ENCODE measurements at regions not wholly inside any gene's neighbourhood (a gene's known extent, or its start where the extent isn't known, plus 50 kb on each side); places are given as distances from the start of the nearest gene placed in this dataset.
A peak's percentile ranks its signal among the peaks of the same experiment; 100 is the strongest.
"Not testable (repeated sequence)": the region's sequence is repeated elsewhere in the genome, so short reads cannot be mapped to it uniquely, and the experiment has no call there.

GRCh38 chr12:91721023-91721422 is 424.6 kb downstream of the BTG1 start:
- no peak for ATAC-seq

- ATAC-seq = no peak
These were observed 427.3 kb downstream of the BTG1 start for GRCh38 chr12:91718326-91718725.

- ATAC-seq = no peak
These were observed 427.8 kb downstream of the BTG1 start for GRCh38 chr12:91717804-91718203.

GRCh38 chr12:91711925-91712324 is 433.7 kb downstream of the BTG1 start:
- not testable (repeated sequence) for ATAC-seq

- no peak for ATAC-seq
These were observed 439.2 kb downstream of the BTG1 start for GRCh38 chr12:91706466-91706865.

GRCh38 chr12:91704446-91704845 is 441.2 kb downstream of the BTG1 start:
- ATAC-seq = no peak

GRCh38 chr12:91703491-91704283 is 442.0 kb downstream of the BTG1 start:
- ATAC-seq = no peak

- no peak for ATAC-seq
These were observed 442.7 kb downstream of the BTG1 start for GRCh38 chr12:91702843-91703425.

- ATAC-seq = no peak
These were observed 449.7 kb downstream of the BTG1 start for GRCh38 chr12:91695964-91696363.

GRCh38 chr12:91695406-91695805 is 450.2 kb downstream of the BTG1 start:
- ATAC-seq = not testable (repeated sequence)

- no peak for ATAC-seq
These were observed 455.1 kb downstream of the BTG1 start for GRCh38 chr12:91690531-91690930.

- ATAC-seq = peak in 1 of 2 donors; percentile 43
These were observed 458.3 kb downstream of the BTG1 start for GRCh38 chr12:91687052-91688017.

GRCh38 chr12:91685917-91686316 is 459.7 kb downstream of the BTG1 start:
- no peak for ATAC-seq

GRCh38 chr12:91681751-91682150 is 463.9 kb downstream of the BTG1 start:
- no peak for ATAC-seq

- no peak for ATAC-seq
These were observed 464.8 kb downstream of the BTG1 start for GRCh38 chr12:91680864-91681263.

- ATAC-seq = no peak
These were observed 468.1 kb downstream of the BTG1 start for GRCh38 chr12:91677556-91677955.

GRCh38 chr12:91675401-91675800 is 470.2 kb downstream of the BTG1 start:
- no peak for ATAC-seq

- ATAC-seq = no peak
These were observed 473.5 kb downstream of the BTG1 start for GRCh38 chr12:91672130-91672529.

GRCh38 chr12:91667694-91668093 is 478.0 kb downstream of the BTG1 start:
- ATAC-seq = no peak

GRCh38 chr12:91663744-91664143 is 481.1 kb upstream of the DCN start:
- no peak for ATAC-seq

- ATAC-seq = no peak
These were observed 480.7 kb upstream of the DCN start for GRCh38 chr12:91663310-91663709.

- ATAC-seq = no peak
These were observed 479.4 kb upstream of the DCN start for GRCh38 chr12:91662021-91662420.

GRCh38 chr12:91657032-91657431 is 474.4 kb upstream of the DCN start:
- ATAC-seq = no peak
